CD4-positive, alpha-beta T cell treated with Interleukin-10 for 1 hour (primary cell): ENCODE measurements at regions not wholly inside any gene's neighbourhood (a gene's known extent, or its start where the extent isn't known, plus 50 kb on each side); places are given as distances from the start of the nearest gene placed in this dataset.
"Not testable (repeated sequence)": the region's sequence is repeated elsewhere in the genome, so short reads cannot be mapped to it uniquely, and the experiment has no call there.

Source experiments
- DNase-seq: peaks from one replicate; pipeline ENCODE4 v3.0.0-alpha.2; 2020

- DNase-seq, result no peak
Observed at GRCh38 chr2:142710336-142710735, 167.1 kb upstream of the KYNU start.

- no peak for DNase-seq
Observed at GRCh38 chr2:142707318-142707717, 170.1 kb upstream of the KYNU start.

GRCh38 chr2:142702397-142702796 lies 175.1 kb upstream of the KYNU start:
- DNase-seq, result not testable (repeated sequence)

GRCh38 chr2:142695350-142696257 lies 181.9 kb upstream of the KYNU start:
- not testable (repeated sequence) for DNase-seq

- no peak for DNase-seq
Observed at GRCh38 chr2:142694282-142694681, 183.2 kb upstream of the KYNU start.

- DNase-seq, result no peak
Observed at GRCh38 chr2:142693171-142693950, 184.1 kb upstream of the KYNU start.

GRCh38 chr2:142688856-142689605 lies 188.4 kb upstream of the KYNU start:
- no peak for DNase-seq

- DNase-seq, result no peak
Observed at GRCh38 chr2:142687509-142687908, 190.0 kb upstream of the KYNU start.

GRCh38 chr2:142687075-142687474 lies 190.4 kb upstream of the KYNU start:
- no peak for DNase-seq

- no peak for DNase-seq
Observed at GRCh38 chr2:142684667-142685066, 192.8 kb upstream of the KYNU start.

- DNase-seq, result no peak
Observed at GRCh38 chr2:142682528-142682927, 194.9 kb upstream of the KYNU start.

- DNase-seq, result no peak
Observed at GRCh38 chr2:142681952-142682351, 195.5 kb upstream of the KYNU start.

- no peak for DNase-seq
Observed at GRCh38 chr2:142678164-142678563, 199.3 kb upstream of the KYNU start.

GRCh38 chr2:142675398-142675797 lies 202.1 kb upstream of the KYNU start:
- no peak for DNase-seq

GRCh38 chr2:142673836-142674235 lies 203.6 kb upstream of the KYNU start:
- DNase-seq, result no peak

GRCh38 chr2:142672698-142673097 lies 204.8 kb upstream of the KYNU start:
- no peak for DNase-seq

- DNase-seq, result no peak
Observed at GRCh38 chr2:142670362-142670761, 207.1 kb upstream of the KYNU start.

GRCh38 chr2:142668420-142668819 lies 209.0 kb upstream of the KYNU start:
- DNase-seq, result no peak

- no peak for DNase-seq
Observed at GRCh38 chr2:142665241-142665640, 212.2 kb upstream of the KYNU start.

GRCh38 chr2:142650601-142651000 lies 226.9 kb upstream of the KYNU start:
- DNase-seq, result no peak

- DNase-seq, result no peak
Observed at GRCh38 chr2:142649581-142649980, 227.9 kb upstream of the KYNU start.

- no peak for DNase-seq
Observed at GRCh38 chr2:142642650-142643049, 234.8 kb upstream of the KYNU start.

- DNase-seq, result no peak
Observed at GRCh38 chr2:142629193-142629592, 248.3 kb upstream of the KYNU start.
